ENCODE measurements at regions not wholly inside any gene's neighbourhood (a gene's known extent, or its start where the extent isn't known, plus 50 kb on each side); places are given as distances from the start of the nearest gene placed in this dataset.

GRCh38 chr4:107148904-107149303, 112.8 kb upstream of the DKK2 start:
- Histone ChIP-seq H3K4me2 (ENCODE audit: insufficient read depth, low read length) (no peak overlapping the region), H4K20me1 (replicated peaks; ENCODE audit: control insufficient read depth, insufficient read depth, low read length) (no peaks in the 10 kb centered on the region)
- WGBS (ENCODE audit: insufficient coverage, low coverage, missing lambda C conversion rate) = 0% methylated on average over 1 of the region's 1 CpG

GRCh38 chr4:107147873-107148272, 111.8 kb upstream of the DKK2 start:
- no peaks in the 10 kb centered on the region for H3K27me3 ChIP-seq (ENCODE audit: control insufficient read depth in 2 of 2, insufficient read depth in 2 of 2, low read length in 2 of 2)
- no peaks in the 10 kb centered on the region for H3K4me1 ChIP-seq (replicated peaks in 1 of 2; ENCODE audit: control insufficient read depth in 2 of 2, insufficient read depth in 2 of 2, low read length in 2 of 2)
- ATAC-seq = no peak
- FAIRE-seq = no peak
- H3K79me2 ChIP-seq (ENCODE audit: control insufficient read depth, insufficient read depth, low read length) = no peaks in the 10 kb centered on the region
- no peak overlapping the region for H3K4me2 ChIP-seq (ENCODE audit: insufficient read depth, low read length)
- no peak for TF ChIP-seq PURB (CRISPR knock-in tag; IDR thresholded peaks at IDR 0.05; ENCODE audit: low read depth)
- no peak for TF ChIP-seq KLF10 (CRISPR knock-in tag; IDR thresholded peaks at IDR 0.05)
- no peak for TF ChIP-seq SRSF1 (IDR thresholded peaks at IDR 0.05; ENCODE audit: low read depth, low read length)
- no peak for TF ChIP-seq PBX2 (CRISPR knock-in tag; IDR thresholded peaks at IDR 0.05; ENCODE audit: low read depth)
- TF ChIP-seq PBX2 (tag; conservative IDR thresholded peaks at IDR 0.05; ENCODE audit: low read depth) = no peak
- TF ChIP-seq RBM17 (IDR thresholded peaks at IDR 0.05; ENCODE audit: borderline replicate concordance, low read depth, low read length) = no peak
- no peak for TF ChIP-seq CEBPB (tag; IDR thresholded peaks at IDR 0.05)
- no peak for TF ChIP-seq ZNF41 (CRISPR knock-in tag; conservative IDR thresholded peaks at IDR 0.05)
- TF ChIP-seq RB1 (IDR thresholded peaks at IDR 0.05; ENCODE audit: low read depth) = no peak
- TF ChIP-seq POLR2G (IDR thresholded peaks at IDR 0.05; ENCODE audit: low read depth, low read length) = no peak
- no peak for TF ChIP-seq GTF3C2 (IDR thresholded peaks at IDR 0.05; ENCODE audit: borderline replicate concordance, extremely low read depth, insufficient read length)
- CTCF ChIA-PET (ENCODE audit: low intra/inter-chr PET ratio) = no interaction called here
- H3K9ac ChIP-seq (ENCODE audit: insufficient read depth in 1 of 2, low read depth in 2 of 2, low read length in 2 of 2) = no peak overlapping the region
- no peak for DNase-seq (ENCODE audit: extremely low read depth in 1 of 4, low spot score in 3 of 4)
- BruUV-seq (replicated peaks) = no TSS peak
- H3K4me3 ChIP-seq = no peak overlapping the region
- POLR2A ChIA-PET = no interaction called here
- H2AFZ ChIP-seq (ENCODE audit: low read depth, low read length) = no peak overlapping the region
- no peaks in the 10 kb centered on the region for H3K36me3 ChIP-seq (ENCODE audit: control insufficient read depth, insufficient read depth, low read length)
- H3K27ac ChIP-seq (ENCODE audit: extremely low read depth, low read depth, low read length) = no peak overlapping the region
- in situ Hi-C loops (cut with MboI) = no loop called here
- no peaks in the 10 kb centered on the region for H4K20me1 ChIP-seq (replicated peaks; ENCODE audit: control insufficient read depth, insufficient read depth, low read length)
- no peaks in the 10 kb centered on the region for H3K9me3 ChIP-seq (replicated peaks; ENCODE audit: control insufficient read depth, insufficient read depth, low read depth, low read length)
- H3K9me1 ChIP-seq (ENCODE audit: control insufficient read depth, insufficient read depth, low read length) = no peaks in the 10 kb centered on the region
- intact Hi-C loops (cut with micrococcal nuclease) = no loop called here
- whole genome bisulfite sequencing (ENCODE audit: insufficient coverage, low coverage, missing lambda C conversion rate) = 0% methylated on average over 1 of the region's 1 CpG

More at GRCh38 chr4:107148904-107149303, 112.8 kb upstream of the DKK2 start:
- Histone ChIP-seq H3K36me3 (ENCODE audit: control insufficient read depth, insufficient read depth, low read length) (no peaks in the 10 kb centered on the region), H3K9ac (ENCODE audit: insufficient read depth in 1 of 2, low read depth in 2 of 2, low read length in 2 of 2) (no peak overlapping the region), H3K4me1 (replicated peaks in 1 of 2; ENCODE audit: control insufficient read depth in 2 of 2, insufficient read depth in 2 of 2, low read length in 2 of 2) (no peaks in the 10 kb centered on the region), H3K9me1 (ENCODE audit: control insufficient read depth, insufficient read depth, low read length) (no peaks in the 10 kb centered on the region), H3K79me2 (ENCODE audit: control insufficient read depth, insufficient read depth, low read length) (no peaks in the 10 kb centered on the region), H3K4me3 (no peak overlapping the region), H3K27ac (ENCODE audit: extremely low read depth, low read depth, low read length) (no peak overlapping the region), H3K9me3 (replicated peaks; ENCODE audit: control insufficient read depth, insufficient read depth, low read depth, low read length) (no peaks in the 10 kb centered on the region), H2AFZ (ENCODE audit: low read depth, low read length) (no peak overlapping the region), H3K27me3 (ENCODE audit: control insufficient read depth in 2 of 2, insufficient read depth in 2 of 2, low read length in 2 of 2) (no peaks in the 10 kb centered on the region)
- no peak for DNase-seq (ENCODE audit: extremely low read depth in 1 of 4, low spot score in 3 of 4)
- intact Hi-C loops (cut with micrococcal nuclease) = no loop called here
- no peak for FAIRE-seq
- in situ Hi-C loops (cut with MboI) = no loop called here
- TF ChIP-seq CCAR2 (IDR thresholded peaks at IDR 0.05; ENCODE audit: low read depth, low read length) (no peak), SMC3 (conservative IDR thresholded peaks at IDR 0.05; ENCODE audit: insufficient read depth, low read depth, low read length) (no peak), TFAM (CRISPR knock-in tag; conservative IDR thresholded peaks at IDR 0.05) (no peak), NFIC (IDR thresholded peaks at IDR 0.05) (no peak), YBX1 (IDR thresholded peaks at IDR 0.05) (no peak)
- no TSS peak for BruUV-seq (replicated peaks)
- ChIA-PET POLR2A (no interaction called here), CTCF (ENCODE audit: low intra/inter-chr PET ratio) (no interaction called here)
- no peak for ATAC-seq

Measured in K562 (cell line).